K562 (cell line): ENCODE measurements at regions not wholly inside any gene's neighbourhood (a gene's known extent, or its start where the extent isn't known, plus 50 kb on each side); places are given as distances from the start of the nearest gene placed in this dataset.

Experiments used
- ATAC-seq: fragments of 200-7000 bp; cut with Tn5 transposase; 3 replicates; pipeline ENCODE4 v1.9.1; 2020; ENCODE audit warnings: moderate library complexity
- BruUV-seq: library from RNA; stranded (reverse); fragments of 400-500 nt; replicated peaks from 2 replicates; lab custom pipeline; 2021; lab: Mats Ljungman, UMichigan
- CTCF ChIA-PET: fragments of 300-600 bp; formaldehyde crosslinking; extraction: SDS; loops from one replicate; lab custom pipeline; 2021; ENCODE audit warnings: low intra/inter-chr PET ratio; lab: Yijun Ruan, JAX
- POLR2A ChIA-PET: fragments of 300-600, 350-650 bp; sonication (Branson Sonifier 250); formaldehyde crosslinking; extraction: SDS; loops from one replicate; lab custom pipeline; 2021; ENCODE audit warnings: antibody characterized with exemption, inconsistent platforms; lab: Yijun Ruan, JAX
- DNase-seq, 4 experiments: peaks; one replicate each; pipeline versions ENCODE4 v3.0.0 to v3.0.0-alpha.2; 2011 to 2018; ENCODE audit warnings: low spot score in 3 of 4, mixed read lengths in 3 of 4; ENCODE audit errors: extremely low read depth in 1 of 4
- FAIRE-seq: peaks from 2 replicates; lab custom pipeline; 2011; peaks lifted over from hg19 to GRCh38; lab: Jason Lieb, UNC
- H2AFZ ChIP-seq: 2 replicates; pipeline ENCODE4 v1.6.0; 2011; ENCODE audit warnings: low read depth, low read length, control low read depth, inconsistent platforms
- H3K27ac ChIP-seq: fragments of 200-600 bp; 3 replicates; pipeline ENCODE4 v1.8.0; 2011; ENCODE audit warnings: low read depth, mild to moderate bottlenecking, control low read depth, inconsistent platforms, low read length, moderate library complexity, mixed read lengths; ENCODE audit errors: extremely low read depth
- H3K27me3 ChIP-seq, 2 experiments: fragments of 300-600 bp in 1 of 2; 2 replicates in 1 of 2; 3 replicates in 1 of 2; pipeline versions ENCODE4 v1.6.0 to v1.8.0; 2011; ENCODE audit warnings: inconsistent platforms in 2 of 2, low read length in 2 of 2, mild to moderate bottlenecking in 1 of 2, mixed read lengths in 1 of 2, moderate library complexity in 1 of 2; ENCODE audit not compliant: control insufficient read depth in 2 of 2, insufficient read depth in 2 of 2
- H3K36me3 ChIP-seq: fragments of 300-600 bp; 3 replicates; pipeline ENCODE4 v1.8.0; 2011; ENCODE audit warnings: mild to moderate bottlenecking, low read length, inconsistent platforms; ENCODE audit not compliant: control insufficient read depth, insufficient read depth
- H3K4me1 ChIP-seq, 2 experiments: fragments of 200-600 bp in 1 of 2; replicated peaks in 1 of 2; 2 replicates in 1 of 2; 3 replicates in 1 of 2; pipeline versions ENCODE4 v1.5.1 to v1.8.0; 2011; ENCODE audit warnings: inconsistent platforms in 2 of 2, low read length in 2 of 2, mild to moderate bottlenecking in 1 of 2, mixed read lengths in 1 of 2, moderate library complexity in 1 of 2; ENCODE audit not compliant: control insufficient read depth in 2 of 2, insufficient read depth in 2 of 2
- H3K4me2 ChIP-seq: 2 replicates; pipeline ENCODE4 v1.6.1; 2011; ENCODE audit warnings: low read length, control low read depth, inconsistent platforms, mixed read lengths; ENCODE audit not compliant: insufficient read depth
- H3K4me3 ChIP-seq: fragments of 200-600 bp; sonication (generic), shearing (Covaris generic); 2 replicates; pipeline ENCODE4 v1.5.1; 2016; ENCODE audit warnings: control low read depth, inconsistent platforms
- H3K79me2 ChIP-seq: fragments of 200-600 bp; 3 replicates; pipeline ENCODE4 v1.8.0; 2011; ENCODE audit warnings: low read length, inconsistent platforms; ENCODE audit not compliant: control insufficient read depth, insufficient read depth
- H3K9ac ChIP-seq, 2 experiments: 2 replicates each; pipeline versions ENCODE4 v1.6.0 to v1.6.1; 2011; ENCODE audit warnings: low read depth in 2 of 2, low read length in 2 of 2, control low read depth in 1 of 2, inconsistent platforms in 1 of 2, mild to moderate bottlenecking in 1 of 2, mixed read lengths in 1 of 2; ENCODE audit not compliant: insufficient read depth in 1 of 2
- H3K9me1 ChIP-seq: one replicate; pipeline ENCODE4 v1.6.0; 2011; ENCODE audit warnings: inconsistent platforms, mild to moderate bottlenecking, low read length, moderate library complexity; ENCODE audit not compliant: control insufficient read depth, insufficient read depth
- H3K9me3 ChIP-seq: replicated peaks from 2 replicates; pipeline ENCODE4 v1.5.1; 2011; ENCODE audit warnings: low read depth, low read length, inconsistent platforms; ENCODE audit not compliant: control insufficient read depth, insufficient read depth
- H4K20me1 ChIP-seq: replicated peaks from 2 replicates; pipeline ENCODE4 v1.6.1; 2011; ENCODE audit warnings: low read length, inconsistent platforms, mixed read lengths; ENCODE audit not compliant: control insufficient read depth, insufficient read depth
- CBFA2T3 ChIP-seq: fragments of 450-650 bp; IDR thresholded peaks from 2 replicates; pipeline ENCODE4 v1.6.1; 2017
- CBX1 ChIP-seq: sonication (generic); IDR thresholded peaks from 2 replicates; pipeline ENCODE4 v1.6.1; 2016; ENCODE audit warnings: antibody characterized with exemption, low read depth, mild to moderate bottlenecking
- CREB1 ChIP-seq, 2 experiments: sonication (generic) in 1 of 2; formaldehyde crosslinking in 1 of 2; IDR thresholded peaks; 2 replicates each; pipeline versions ENCODE4 v1.6.1 to v1.8.0; 2012 to 2022; ENCODE audit warnings: inconsistent platforms in 1 of 2, mild to moderate bottlenecking in 1 of 2, missing genetic modification reagents in 1 of 2, moderate library complexity in 1 of 2
- FOXM1 ChIP-seq, 2 experiments: fragments of 450-650 bp in 1 of 2; sonication (generic) in 1 of 2; formaldehyde crosslinking in 1 of 2; IDR thresholded peaks; 2 replicates each; pipeline versions ENCODE4 v1.6.1 to v1.9.0; 2017 to 2022; ENCODE audit warnings: low read depth in 2 of 2, mild to moderate bottlenecking in 2 of 2, missing genetic modification reagents in 1 of 2, moderate library complexity in 1 of 2
- GABPB2 ChIP-seq: fragments of 250-450 bp; sonication (Bioruptor Pico); conservative IDR thresholded peaks from 2 replicates; pipeline ENCODE4 v1.5.1; 2021; ENCODE audit warnings: mild to moderate bottlenecking
- PCBP1 ChIP-seq: fragments of 200-400 bp; formaldehyde crosslinking; IDR thresholded peaks from 2 replicates; pipeline ENCODE4 v1.6.1; 2018; ENCODE audit warnings: mild to moderate bottlenecking, low read depth, low read length; ENCODE audit not compliant: poor library complexity, severe bottlenecking
- STAT5B ChIP-seq: fragments of 250-450 bp; sonication (Bioruptor Pico); IDR thresholded peaks from 2 replicates; pipeline ENCODE4 v1.8.0; 2021; ENCODE audit warnings: mild to moderate bottlenecking, inconsistent platforms
- TAL1 ChIP-seq: fragments of 450-650 bp; IDR thresholded peaks from 2 replicates; pipeline ENCODE4 v1.6.1; 2016; ENCODE audit warnings: mild to moderate bottlenecking
- TCF3 ChIP-seq: sonication (generic); formaldehyde crosslinking; IDR thresholded peaks from 2 replicates; pipeline ENCODE4 v1.4.0; 2020; ENCODE audit warnings: mild to moderate bottlenecking, missing genetic modification reagents
- WGBS: fragments of 100-300 bp; shearing (Covaris generic); methylation state at CpG from one replicate; pipeline ENCODE4 v1.1.6; 2016; ENCODE audit warnings: low coverage, mixed read lengths; ENCODE audit not compliant: insufficient coverage; ENCODE audit errors: missing lambda C conversion rate; 5-methylcytosine and 5-hydroxymethylcytosine counted together
- in situ Hi-C: fragments of 300-500 bp; cut with MboI; formaldehyde crosslinking; loops from 4 replicates; pipeline ENCODE4 v1.15.0; 2018; ENCODE audit warnings: inconsistent platforms, mixed read lengths
- intact Hi-C: fragments of 100-400 bp; cut with micrococcal nuclease; formaldehyde crosslinking; loops from 2 replicates; pipeline ENCODE4 v1.14.2; 2022
- TF ChIP-seq, protein P1 (sequence below): sonication (generic); formaldehyde crosslinking; IDR thresholded peaks from 2 replicates; pipeline ENCODE4 v1.8.0; 2022; ENCODE audit warnings: mild to moderate bottlenecking, missing genetic modification reagents
- TF ChIP-seq, protein P2 (sequence below): fragments of 450-650 bp; IDR thresholded peaks from 2 replicates; pipeline ENCODE4 v1.6.1; 2016; ENCODE audit warnings: low read depth

DNA sequence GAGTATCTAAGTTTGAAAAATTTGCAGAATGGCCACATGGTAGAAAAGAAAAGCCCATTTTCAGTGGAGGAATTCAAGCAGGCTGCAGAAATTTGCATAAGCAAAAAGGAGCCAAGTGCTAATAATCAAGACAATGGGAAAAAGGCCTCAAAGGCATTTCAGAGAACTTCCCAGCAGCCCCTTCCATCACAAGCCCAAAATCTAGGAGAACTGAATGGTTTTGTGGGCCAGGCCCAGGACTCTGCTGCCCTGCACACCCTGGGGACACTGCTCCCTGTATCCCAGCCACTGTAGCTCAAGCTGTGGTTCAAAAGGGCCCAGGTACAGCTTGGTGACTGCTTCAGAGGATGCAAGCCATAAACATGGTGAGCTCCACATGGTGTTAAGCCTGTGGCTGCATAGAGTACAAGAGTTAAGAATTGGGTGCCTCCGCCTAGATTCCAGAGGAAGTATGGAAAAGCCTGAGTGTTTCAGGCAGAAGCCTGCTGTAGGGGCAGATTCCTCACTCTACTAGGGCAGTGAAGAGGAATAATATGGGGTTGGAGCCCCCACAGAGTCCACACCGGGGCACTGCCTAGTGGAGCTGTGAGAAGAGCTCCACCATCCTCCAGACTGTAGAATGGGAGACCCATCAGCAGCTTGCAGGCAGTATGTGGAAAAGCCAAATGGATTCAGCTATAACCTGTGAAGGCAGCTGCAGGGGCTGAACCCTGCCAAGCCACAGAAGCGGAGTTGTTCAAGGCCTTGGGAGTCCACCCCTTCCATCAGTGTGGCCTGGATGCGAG lies 720.7 kb upstream of the CTNND2 start (continued):
- TF ChIP-seq, protein P1, sequence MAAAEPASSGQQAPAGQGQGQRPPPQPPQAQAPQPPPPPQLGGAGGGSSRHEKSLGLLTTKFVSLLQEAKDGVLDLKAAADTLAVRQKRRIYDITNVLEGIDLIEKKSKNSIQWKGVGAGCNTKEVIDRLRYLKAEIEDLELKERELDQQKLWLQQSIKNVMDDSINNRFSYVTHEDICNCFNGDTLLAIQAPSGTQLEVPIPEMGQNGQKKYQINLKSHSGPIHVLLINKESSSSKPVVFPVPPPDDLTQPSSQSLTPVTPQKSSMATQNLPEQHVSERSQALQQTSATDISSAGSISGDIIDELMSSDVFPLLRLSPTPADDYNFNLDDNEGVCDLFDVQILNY (CRISPR knock-in tag) = no peak
- TF ChIP-seq GABPB2 (CRISPR knock-in tag) (no peak), STAT5B (CRISPR knock-in tag) (no peak)

DNA sequence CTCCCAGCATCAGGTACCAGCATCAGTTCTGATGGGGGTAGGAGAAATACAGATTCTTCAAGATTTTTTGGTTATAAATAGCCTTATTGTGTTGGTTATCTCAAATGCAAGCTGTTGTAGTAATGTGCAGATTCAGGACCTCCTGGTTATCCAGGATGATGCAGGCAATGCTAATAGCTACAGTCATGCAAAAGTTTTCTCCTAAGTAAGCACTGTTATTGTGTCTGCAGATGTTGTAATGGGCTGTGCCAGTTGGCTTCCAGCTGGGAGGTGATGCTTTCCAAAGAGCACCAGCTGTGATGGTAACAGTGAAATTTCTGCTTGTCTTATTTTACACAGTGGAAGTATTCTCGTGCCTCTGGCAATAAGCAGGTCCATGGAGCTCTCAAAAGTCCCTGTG lies 719.2 kb upstream of the CTNND2 start:
- POLR2A ChIA-PET = interaction anchor here (1.0 kb wide), 2 partner anchors 8 to 58 kb away, joined by 3 read pairs; no protein-coding TSS in a partner anchor
- TF ChIP-seq TAL1 = peak; percentile 37; the same call in 1 of the 2 replicates
- TF ChIP-seq FOXM1 (IDR thresholded peaks at IDR 0.05; ENCODE audit: low read depth) = no peak
- no peak for TF ChIP-seq FOXM1 (CRISPR knock-in tag; IDR thresholded peaks at IDR 0.05; ENCODE audit: low read depth)
- TF ChIP-seq PCBP1 = no peak
- no peak for TF ChIP-seq CREB1 (IDR thresholded peaks at IDR 0.05)
- no peak for TF ChIP-seq CREB1 (CRISPR knock-in tag; IDR thresholded peaks at IDR 0.05)
- TF ChIP-seq, protein P2, sequence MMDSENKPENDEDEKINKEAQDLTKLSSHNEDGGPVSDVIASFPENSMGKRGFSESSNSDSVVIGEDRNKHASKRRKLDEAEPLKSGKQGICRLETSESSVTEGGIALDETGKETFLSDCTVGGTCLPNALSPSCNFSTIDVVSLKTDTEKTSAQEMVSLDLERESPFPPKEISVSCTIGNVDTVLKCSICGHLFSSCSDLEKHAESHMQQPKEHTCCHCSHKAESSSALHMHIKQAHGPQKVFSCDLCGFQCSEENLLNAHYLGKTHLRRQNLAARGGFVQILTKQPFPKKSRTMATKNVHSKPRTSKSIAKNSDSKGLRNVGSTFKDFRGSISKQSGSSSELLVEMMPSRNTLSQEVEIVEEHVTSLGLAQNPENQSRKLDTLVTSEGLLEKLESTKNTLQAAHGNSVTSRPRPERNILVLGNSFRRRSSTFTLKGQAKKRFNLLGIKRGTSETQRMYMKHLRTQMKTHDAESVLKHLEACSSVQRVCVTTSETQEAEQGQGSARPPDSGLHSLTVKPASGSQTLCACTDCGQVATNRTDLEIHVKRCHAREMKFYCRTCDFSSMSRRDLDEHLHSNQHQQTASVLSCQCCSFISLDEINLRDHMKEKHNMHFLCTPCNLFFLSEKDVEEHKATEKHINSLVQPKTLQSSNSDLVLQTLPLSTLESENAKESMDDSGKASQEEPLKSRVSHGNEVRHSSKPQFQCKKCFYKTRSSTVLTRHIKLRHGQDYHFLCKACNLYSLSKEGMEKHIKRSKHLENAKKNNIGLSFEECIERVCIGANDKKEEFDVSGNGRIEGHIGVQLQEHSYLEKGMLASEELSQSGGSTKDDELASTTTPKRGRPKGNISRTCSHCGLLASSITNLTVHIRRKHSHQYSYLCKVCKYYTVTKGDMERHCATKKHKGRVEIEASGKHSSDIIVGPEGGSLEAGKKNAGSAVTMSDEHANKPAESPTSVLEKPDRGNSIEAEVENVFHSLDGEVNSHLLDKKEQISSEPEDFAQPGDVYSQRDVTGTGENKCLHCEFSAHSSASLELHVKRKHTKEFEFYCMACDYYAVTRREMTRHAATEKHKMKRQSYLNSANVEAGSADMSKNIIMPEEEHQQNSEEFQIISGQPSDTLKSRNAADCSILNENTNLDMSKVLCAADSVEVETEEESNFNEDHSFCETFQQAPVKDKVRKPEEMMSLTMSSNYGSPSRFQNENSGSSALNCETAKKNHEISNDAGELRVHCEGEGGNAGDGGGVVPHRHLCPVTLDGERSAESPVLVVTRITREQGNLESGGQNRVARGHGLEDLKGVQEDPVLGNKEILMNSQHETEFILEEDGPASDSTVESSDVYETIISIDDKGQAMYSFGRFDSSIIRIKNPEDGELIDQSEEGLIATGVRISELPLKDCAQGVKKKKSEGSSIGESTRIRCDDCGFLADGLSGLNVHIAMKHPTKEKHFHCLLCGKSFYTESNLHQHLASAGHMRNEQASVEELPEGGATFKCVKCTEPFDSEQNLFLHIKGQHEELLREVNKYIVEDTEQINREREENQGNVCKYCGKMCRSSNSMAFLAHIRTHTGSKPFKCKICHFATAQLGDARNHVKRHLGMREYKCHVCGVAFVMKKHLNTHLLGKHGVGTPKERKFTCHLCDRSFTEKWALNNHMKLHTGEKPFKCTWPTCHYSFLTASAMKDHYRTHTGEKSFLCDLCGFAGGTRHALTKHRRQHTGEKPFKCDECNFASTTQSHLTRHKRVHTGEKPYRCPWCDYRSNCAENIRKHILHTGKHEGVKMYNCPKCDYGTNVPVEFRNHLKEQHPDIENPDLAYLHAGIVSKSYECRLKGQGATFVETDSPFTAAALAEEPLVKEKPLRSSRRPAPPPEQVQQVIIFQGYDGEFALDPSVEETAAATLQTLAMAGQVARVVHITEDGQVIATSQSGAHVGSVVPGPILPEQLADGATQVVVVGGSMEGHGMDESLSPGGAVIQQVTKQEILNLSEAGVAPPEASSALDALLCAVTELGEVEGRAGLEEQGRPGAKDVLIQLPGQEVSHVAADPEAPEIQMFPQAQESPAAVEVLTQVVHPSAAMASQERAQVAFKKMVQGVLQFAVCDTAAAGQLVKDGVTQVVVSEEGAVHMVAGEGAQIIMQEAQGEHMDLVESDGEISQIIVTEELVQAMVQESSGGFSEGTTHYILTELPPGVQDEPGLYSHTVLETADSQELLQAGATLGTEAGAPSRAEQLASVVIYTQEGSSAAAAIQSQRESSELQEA = no peak
- no peak for TF ChIP-seq CBX1
- peak; percentile 65 for TF ChIP-seq CBFA2T3
- peak; percentile 39; the same call in 1 of the 2 replicates for TF ChIP-seq TCF3 (CRISPR knock-in tag)

More for the DNA sequence above, 719.2 kb upstream of the CTNND2 start:
- ATAC-seq = no peak
- in situ Hi-C loops (no loop called here), intact Hi-C loops (no loop called here)
- peaks cover 85% of the 10 kb centered on the region for H3K79me2 ChIP-seq
- CTCF ChIA-PET = no interaction called here
- H3K36me3 ChIP-seq = peaks cover 2% of the 10 kb centered on the region; the same call in 1 of the 3 replicates
- H3K9ac ChIP-seq = no peak overlapping the region
- no peak overlapping the region for H3K27ac ChIP-seq
- H3K4me1 ChIP-seq = peaks cover 8 to 23% of the 10 kb centered on the region in 2 experiments; a peak in 3 of 5 replicates
- H4K20me1 ChIP-seq = no peaks in the 10 kb centered on the region
- no TSS peak for BruUV-seq
- DNase-seq = no peak
- no peaks in the 10 kb centered on the region for H3K27me3 ChIP-seq
- no peak overlapping the region for H3K4me3 ChIP-seq
- H3K9me1 ChIP-seq = no peaks in the 10 kb centered on the region
- no peak overlapping the region for H3K4me2 ChIP-seq
- H3K9me3 ChIP-seq = no peaks in the 10 kb centered on the region; the same call in 1 of the 2 replicates
- WGBS = 57% methylated on average over 1 of the region's 1 CpG
- no peak for FAIRE-seq
- no peak overlapping the region for H2AFZ ChIP-seq
